ENCODE measurements at regions not wholly inside any gene's neighbourhood (a gene's known extent, or its start where the extent isn't known, plus 50 kb on each side); places are given as distances from the start of the nearest gene placed in this dataset.

- TF ChIP-seq POLR2AphosphoS5 (IDR thresholded peaks at IDR 0.05) (no peak), CTCF (IDR thresholded peaks at IDR 0.05; ENCODE audit: poor library complexity, severe bottlenecking) (no peak), EZH2 (IDR thresholded peaks at IDR 0.05; ENCODE audit: borderline replicate concordance, insufficient read depth, low read length, poor library complexity, severe bottlenecking) (no peak), RAD21 (conservative IDR thresholded peaks at IDR 0.05) (no peak), REST (IDR thresholded peaks at IDR 0.05; ENCODE audit: borderline replicate concordance) (no peak)
Observed at GRCh38 chr16:85438981-85439685, 174.0 kb upstream of the GSE1 start.
